WTC11 (cell line): ENCODE measurements at regions not wholly inside any gene's neighbourhood (a gene's known extent, or its start where the extent isn't known, plus 50 kb on each side); places are given as distances from the start of the nearest gene placed in this dataset.

Experiments used
- ATAC-seq: fragments of 200-7000 bp; cut with Tn5 transposase; 2 replicates; pipeline ENCODE4 v1.10.0; 2021; ENCODE audit warnings: mild to moderate bottlenecking, moderate library complexity
- CTCF ChIA-PET: fragments of 300-600 bp; sonication (Branson Sonifier 250); formaldehyde crosslinking; loops from one replicate; lab custom pipeline; 2021; ENCODE audit warnings: antibody characterized with exemption; lab: Charles Lee
- POLR2A ChIA-PET: fragments of 350-600 bp; sonication (Branson Sonifier 250); formaldehyde crosslinking; loops from one replicate; lab custom pipeline; 2021; ENCODE audit warnings: antibody characterized with exemption; lab: Charles Lee
- DNase-seq: peaks from one replicate; pipeline ENCODE4 v3.0.0; 2021; ENCODE audit warnings: low spot score
- H3K27ac Mint-ChIP-seq: 2 replicates; pipeline ENCODE4 v1.8.0; 2021; ENCODE audit warnings: mixed read lengths
- H3K27me3 Mint-ChIP-seq: 2 replicates; pipeline ENCODE4 v1.8.0; 2021; ENCODE audit warnings: low read depth, mild to moderate bottlenecking, moderate library complexity, mixed read lengths
- H3K36me3 Mint-ChIP-seq: 2 replicates; pipeline ENCODE4 v1.8.0; 2021; ENCODE audit warnings: mixed read lengths
- H3K4me1 Mint-ChIP-seq: 2 replicates; pipeline ENCODE4 v1.8.0; 2022; ENCODE audit warnings: mixed read lengths
- H3K4me3 Mint-ChIP-seq: 2 replicates; pipeline ENCODE4 v1.8.0; 2021; ENCODE audit warnings: mild to moderate bottlenecking, moderate library complexity, mixed read lengths
- H3K9me3 Mint-ChIP-seq: 2 replicates; pipeline ENCODE4 v1.8.0; 2021; ENCODE audit warnings: mixed read lengths
- ATF2 ChIP-seq: sonication (generic); formaldehyde crosslinking; IDR thresholded peaks from 2 replicates; pipeline ENCODE4 v1.8.1; 2022; ENCODE audit warnings: low read depth, missing genetic modification reagents, borderline replicate concordance
- ATF3 ChIP-seq: sonication (generic); formaldehyde crosslinking; conservative IDR thresholded peaks from 2 replicates; pipeline ENCODE4 v1.8.1; 2022; ENCODE audit warnings: mild to moderate bottlenecking, missing genetic modification reagents
- CBFB ChIP-seq: sonication (generic); formaldehyde crosslinking; IDR thresholded peaks from 2 replicates; pipeline ENCODE4 v1.8.1; 2022; ENCODE audit warnings: mild to moderate bottlenecking, low read depth, missing genetic modification reagents
- CREB1 ChIP-seq: sonication (generic); formaldehyde crosslinking; IDR thresholded peaks from 2 replicates; pipeline ENCODE4 v1.8.0; 2023; ENCODE audit warnings: mild to moderate bottlenecking, missing genetic modification reagents
- FOXK1 ChIP-seq: sonication (generic); formaldehyde crosslinking; IDR thresholded peaks from 2 replicates; pipeline ENCODE4 v1.8.0; 2022; ENCODE audit warnings: mild to moderate bottlenecking, moderate library complexity, missing genetic modification reagents
- GRHL2 ChIP-seq: fragments of 250-450 bp; sonication (Bioruptor Pico); IDR thresholded peaks from 2 replicates; pipeline ENCODE4 v1.8.0; 2022; ENCODE audit warnings: mild to moderate bottlenecking, moderate library complexity; ENCODE audit not compliant: insufficient replicate concordance, severe bottlenecking
- HMGA2 ChIP-seq: fragments of 250-450 bp; sonication (Bioruptor Pico); IDR thresholded peaks from 2 replicates; pipeline ENCODE4 v1.4.0; 2021; ENCODE audit warnings: mild to moderate bottlenecking, moderate library complexity
- HMGXB4 ChIP-seq: sonication (generic); formaldehyde crosslinking; IDR thresholded peaks from 2 replicates; pipeline ENCODE4 v1.8.1; 2023; ENCODE audit warnings: mild to moderate bottlenecking, moderate library complexity, missing genetic modification reagents
- IRF1 ChIP-seq: sonication (generic); formaldehyde crosslinking; IDR thresholded peaks from 2 replicates; pipeline ENCODE4 v1.8.0; 2023; ENCODE audit warnings: missing genetic modification reagents
- IRF2 ChIP-seq: sonication (generic); formaldehyde crosslinking; IDR thresholded peaks from 2 replicates; pipeline ENCODE4 v1.8.0; 2022; ENCODE audit warnings: low read depth, missing genetic modification reagents, borderline replicate concordance
- MYBL2 ChIP-seq: sonication (generic); formaldehyde crosslinking; IDR thresholded peaks from 2 replicates; pipeline ENCODE4 v1.8.1; 2023; ENCODE audit warnings: mild to moderate bottlenecking, moderate library complexity, missing genetic modification reagents
- NR1H2 ChIP-seq: sonication (generic); formaldehyde crosslinking; IDR thresholded peaks from 2 replicates; pipeline ENCODE4 v1.9.0; 2021; ENCODE audit warnings: mild to moderate bottlenecking, moderate library complexity, missing genetic modification reagents
- NR3C1 ChIP-seq: sonication (generic); formaldehyde crosslinking; conservative IDR thresholded peaks from 2 replicates; pipeline ENCODE4 v1.8.1; 2023; ENCODE audit warnings: low read depth, mild to moderate bottlenecking, missing genetic modification reagents
- PRDM15 ChIP-seq: sonication (generic); formaldehyde crosslinking; IDR thresholded peaks from 2 replicates; pipeline ENCODE4 v1.8.0; 2022; ENCODE audit warnings: missing genetic modification reagents
- PREB ChIP-seq: sonication (generic); formaldehyde crosslinking; IDR thresholded peaks from 2 replicates; pipeline ENCODE4 v1.8.1; 2022; ENCODE audit warnings: mild to moderate bottlenecking, missing genetic modification reagents, moderate library complexity, borderline replicate concordance
- SMAD4 ChIP-seq: sonication (generic); formaldehyde crosslinking; IDR thresholded peaks from 2 replicates; pipeline ENCODE4 v1.8.0; 2022; ENCODE audit warnings: mild to moderate bottlenecking, missing genetic modification reagents
- ZMAT4 ChIP-seq: fragments of 250-450 bp; sonication (Bioruptor Pico); IDR thresholded peaks from 2 replicates; pipeline ENCODE4 v1.9.0; 2021; ENCODE audit warnings: mild to moderate bottlenecking
- ZNF121 ChIP-seq: sonication (generic); formaldehyde crosslinking; IDR thresholded peaks from 2 replicates; pipeline ENCODE4 v1.8.0; 2023; ENCODE audit warnings: missing genetic modification reagents
- ZNF138 ChIP-seq: sonication (generic); formaldehyde crosslinking; conservative IDR thresholded peaks from 2 replicates; pipeline ENCODE4 v1.8.1; 2022; ENCODE audit warnings: mild to moderate bottlenecking, moderate library complexity, missing genetic modification reagents
- ZNF281 ChIP-seq: sonication (generic); formaldehyde crosslinking; IDR thresholded peaks from 2 replicates; pipeline ENCODE4 v1.8.0; 2023; ENCODE audit warnings: mild to moderate bottlenecking, missing genetic modification reagents

- POLR2A ChIA-PET: no interaction called here
- Mint-ChIP-seq H3K36me3 (no peaks in the 10 kb centered on the region), H3K9me3 (no peaks in the 10 kb centered on the region), H3K4me3 (no peak overlapping the region), H3K27ac (no peak overlapping the region), H3K4me1 (no peaks in the 10 kb centered on the region), H3K27me3 (no peaks in the 10 kb centered on the region)
- TF ChIP-seq CREB1 (CRISPR knock-in tag): no peak
- no peak for TF ChIP-seq MYBL2
- no peak for TF ChIP-seq HMGA2 (CRISPR knock-in tag)
- no peak for TF ChIP-seq PRDM15 (CRISPR knock-in tag)
- TF ChIP-seq ZNF281 (CRISPR knock-in tag): no peak
- no peak for TF ChIP-seq SMAD4 (CRISPR knock-in tag)
- CTCF ChIA-PET: no interaction called here
- no peak for DNase-seq
- no peak for ATAC-seq
Observed at GRCh38 chr2:11933854-11934253, 187.4 kb downstream of the LPIN1 start.

GRCh38 chr2:11936761-11937160 lies 190.3 kb downstream of the LPIN1 start:
- ATAC-seq: no peak
- no peaks in the 10 kb centered on the region for H3K27me3 Mint-ChIP-seq
- no peaks in the 10 kb centered on the region for H3K36me3 Mint-ChIP-seq
- no peak overlapping the region for H3K4me3 Mint-ChIP-seq
- H3K4me1 Mint-ChIP-seq: peaks cover 1% of the 10 kb centered on the region; the same call in 1 of the 2 replicates
- DNase-seq: no peak
- CTCF ChIA-PET: no interaction called here
- H3K27ac Mint-ChIP-seq: no peak overlapping the region
- POLR2A ChIA-PET: no interaction called here
- no peaks in the 10 kb centered on the region for H3K9me3 Mint-ChIP-seq
- TF ChIP-seq IRF1 (CRISPR knock-in tag) (no peak), NR1H2 (CRISPR knock-in tag) (no peak), IRF2 (CRISPR knock-in tag) (no peak), ATF3 (no peak), ZNF138 (CRISPR knock-in tag) (no peak), ATF2 (no peak), CBFB (CRISPR knock-in tag) (no peak), ZNF281 (CRISPR knock-in tag) (no peak), HMGXB4 (CRISPR knock-in tag) (no peak), NR3C1 (CRISPR knock-in tag) (no peak), GRHL2 (CRISPR knock-in tag) (no peak), ZMAT4 (no peak), PREB (CRISPR knock-in tag) (no peak), FOXK1 (CRISPR knock-in tag) (no peak), ZNF121 (CRISPR knock-in tag) (no peak)
